ENCODE measurements at regions not wholly inside any gene's neighbourhood (a gene's known extent, or its start where the extent isn't known, plus 50 kb on each side); places are given as distances from the start of the nearest gene placed in this dataset.
"Not testable (repeated sequence)": the region's sequence is repeated elsewhere in the genome, so short reads cannot be mapped to it uniquely, and the experiment has no call there.

GRCh38 chr2:65579506-65580235 lies 147.3 kb upstream of the SPRED2 start:
- intact Hi-C loops (cut with micrococcal nuclease): loop anchor here (10.0 kb wide), 1 partner anchor 665 kb away; no protein-coding TSS in a partner anchor

GRCh38 chr2:65577654-65578053 lies 145.3 kb upstream of the SPRED2 start:
- intact Hi-C loops (cut with micrococcal nuclease): loop anchor here (10.0 kb wide), 1 partner anchor 663 kb away; no protein-coding TSS in a partner anchor

- intact Hi-C loops (cut with micrococcal nuclease): loop anchor here (10.0 kb wide), 1 partner anchor 662 kb away; no protein-coding TSS in a partner anchor
These were observed 144.6 kb upstream of the SPRED2 start for GRCh38 chr2:65576861-65577601.

GRCh38 chr2:65576278-65576677 lies 143.9 kb upstream of the SPRED2 start:
- intact Hi-C loops (cut with micrococcal nuclease): loop anchor here (10.0 kb wide), 1 partner anchor 661 kb away; no protein-coding TSS in a partner anchor

- intact Hi-C loops (cut with micrococcal nuclease): loop anchor here (10.0 kb wide), 1 partner anchor 660 kb away; no protein-coding TSS in a partner anchor
These were observed 142.6 kb upstream of the SPRED2 start for GRCh38 chr2:65574993-65575392.

GRCh38 chr2:65568656-65569440 lies 136.4 kb upstream of the SPRED2 start:
- intact Hi-C loops (cut with micrococcal nuclease): not testable (repeated sequence)

GRCh38 chr2:65566617-65567016 lies 134.2 kb upstream of the SPRED2 start:
- intact Hi-C loops (cut with micrococcal nuclease): no loop called here

GRCh38 chr2:65565681-65566080 lies 133.3 kb upstream of the SPRED2 start:
- intact Hi-C loops (cut with micrococcal nuclease): no loop called here

GRCh38 chr2:65564299-65564698 lies 131.9 kb upstream of the SPRED2 start:
- intact Hi-C loops (cut with micrococcal nuclease): no loop called here

GRCh38 chr2:65562890-65563289 lies 130.5 kb upstream of the SPRED2 start:
- intact Hi-C loops (cut with micrococcal nuclease): no loop called here

- intact Hi-C loops (cut with micrococcal nuclease): loop anchor here (10.0 kb wide), 1 partner anchor 124 kb away; the partner anchor contains the start of gene SPRED2
These were observed 126.3 kb upstream of the SPRED2 start for GRCh38 chr2:65558743-65559142.

- intact Hi-C loops (cut with micrococcal nuclease): loop anchor here (10.0 kb wide), 1 partner anchor 123 kb away; the partner anchor contains the start of gene SPRED2
These were observed 125.5 kb upstream of the SPRED2 start for GRCh38 chr2:65557616-65558573.

GRCh38 chr2:65554765-65555591 lies 122.6 kb upstream of the SPRED2 start:
- intact Hi-C loops (cut with micrococcal nuclease): loop anchor here (5.0 to 10.0 kb wide), 2 partner anchors 120 to 173 kb away; partner anchors contain the start of gene SPRED2

- intact Hi-C loops (cut with micrococcal nuclease): loop anchor here (1.0 to 10.0 kb wide), 5 partner anchors 119 to 489 kb away; partner anchors contain the start of gene SPRED2
These were observed 121.2 kb upstream of the SPRED2 start for GRCh38 chr2:65553504-65554074.

- intact Hi-C loops (cut with micrococcal nuclease): loop anchor here (5.0 to 10.0 kb wide), 2 partner anchors 117 to 169 kb away; partner anchors contain the start of gene SPRED2
These were observed 119.1 kb upstream of the SPRED2 start for GRCh38 chr2:65551528-65551927.

GRCh38 chr2:65550246-65550645 lies 117.8 kb upstream of the SPRED2 start:
- intact Hi-C loops (cut with micrococcal nuclease): loop anchor here (5.0 to 10.0 kb wide), 2 partner anchors 115 to 168 kb away; partner anchors contain the start of gene SPRED2

GRCh38 chr2:65549631-65550030 lies 117.2 kb upstream of the SPRED2 start:
- intact Hi-C loops (cut with micrococcal nuclease): loop anchor here (5.0 to 10.0 kb wide), 2 partner anchors 115 to 167 kb away; partner anchors contain the start of gene SPRED2

- intact Hi-C loops (cut with micrococcal nuclease): no loop called here
These were observed 116.8 kb upstream of the SPRED2 start for GRCh38 chr2:65549257-65549627.

All from T-helper 2 cell treated with Interferon-gamma antibody and Interleukin-4, amounts not matched to agents 100 ng/mL and 5 ng/mL, for 36 hours (primary cell).